Liver (tissue), 6 donors: ENCODE measurements at regions not wholly inside any gene's neighbourhood (a gene's known extent, or its start where the extent isn't known, plus 50 kb on each side); places are given as distances from the start of the nearest gene placed in this dataset.
"Not testable (repeated sequence)": the region's sequence is repeated elsewhere in the genome, so short reads cannot be mapped to it uniquely, and the experiment has no call there.

Experiments
- DNase-seq: peaks from one replicate; pipeline ENCODE4 v3.0.0-alpha.2; 2017; ENCODE audit warnings: low spot score
- H3K27ac ChIP-seq, 2 donors: one replicate each; pipeline ENCODE4 v1.7.0; 2013; ENCODE audit warnings: inconsistent platforms in 2 of 2, low read length in 2 of 2, control low read depth in 1 of 2, low read depth in 1 of 2, mild to moderate bottlenecking in 1 of 2
- H3K27me3 ChIP-seq, 4 donors: one replicate each; pipeline versions ENCODE4 v1.6.1 to v1.7.0; 2013; ENCODE audit warnings: low read length in 3 of 4, inconsistent platforms in 1 of 4, mild to moderate bottlenecking in 1 of 4, moderate library complexity in 1 of 4; ENCODE audit not compliant: control insufficient read depth in 4 of 4, insufficient read depth in 4 of 4
- H3K36me3 ChIP-seq, 4 donors: one replicate each; pipeline versions ENCODE4 v1.6.1 to v1.7.0; 2013; ENCODE audit warnings: low read length in 3 of 4, mild to moderate bottlenecking in 3 of 4, low read depth in 1 of 4, moderate library complexity in 1 of 4; ENCODE audit not compliant: control insufficient read depth in 4 of 4, insufficient read depth in 3 of 4
- H3K4me1 ChIP-seq, 4 donors: one replicate each; pipeline versions ENCODE4 v1.6.1 to v1.7.0; 2013; ENCODE audit warnings: low read length in 3 of 4, mild to moderate bottlenecking in 3 of 4, moderate library complexity in 1 of 4; ENCODE audit not compliant: control insufficient read depth in 4 of 4, insufficient read depth in 4 of 4
- H3K4me3 ChIP-seq, 3 donors: one replicate each; pipeline versions ENCODE4 v1.6.1 to v1.7.0; 2013; ENCODE audit warnings: low read length in 3 of 3, control low read depth in 1 of 3, low read depth in 1 of 3, mild to moderate bottlenecking in 1 of 3
- H3K9ac ChIP-seq, 2 donors: one replicate each; pipeline ENCODE4 v1.7.0; 2013; ENCODE audit warnings: low read length in 2 of 2, mild to moderate bottlenecking in 2 of 2, moderate library complexity in 2 of 2, control low read depth in 1 of 2, low read depth in 1 of 2
- H3K9me3 ChIP-seq, 4 donors: one replicate each; pipeline versions ENCODE4 v1.6.1 to v1.7.0; 2013; ENCODE audit warnings: low read length in 3 of 4; ENCODE audit not compliant: control insufficient read depth in 4 of 4
- WGBS: extraction: QIAGEN DNeasy Blood & Tissue Kit; methylation state at CpG from one replicate; pipeline ENCODE4 v1.1.7; 2013; 5-methylcytosine and 5-hydroxymethylcytosine counted together
- donor health status: healthy.
- donor health status: healthy.
- donor health status: healthy.

DNA sequence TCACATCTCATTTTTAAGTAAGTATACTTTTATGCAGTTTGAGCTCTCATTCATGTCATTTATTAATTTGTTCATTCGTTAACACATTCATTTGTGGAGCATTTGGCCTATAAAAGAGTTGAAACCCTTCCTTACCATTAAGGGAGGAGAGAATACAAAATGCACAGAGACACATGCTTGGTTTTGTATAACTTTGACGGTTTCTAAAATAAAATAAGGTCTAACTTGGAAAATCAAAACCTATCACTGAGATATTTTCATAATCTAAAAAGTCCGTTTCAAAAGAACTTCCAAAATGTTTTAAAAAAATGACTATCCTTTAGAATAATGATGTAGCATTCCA is 5277.0 kb upstream of the TPTE start:
- not testable (repeated sequence) for H3K36me3 ChIP-seq, H3K9ac ChIP-seq, H3K27ac ChIP-seq, DNase-seq, H3K9me3 ChIP-seq, H3K4me1 ChIP-seq, H3K27me3 ChIP-seq, H3K4me3 ChIP-seq
- WGBS, result 46% methylated on average over 3 of the region's 3 CpGs

- not testable (repeated sequence) for DNase-seq, H3K9ac ChIP-seq, H3K27ac ChIP-seq, H3K27me3 ChIP-seq, H3K36me3 ChIP-seq, H3K4me3 ChIP-seq, H3K4me1 ChIP-seq, H3K9me3 ChIP-seq
- WGBS, result 52% methylated on average over 6 of the region's 7 CpGs
These were observed 5276.4 kb upstream of the TPTE start for GRCh38 chr21:5244954-5245353.

GRCh38 chr21:5246416-5246815 is 5275.0 kb upstream of the TPTE start:
- H3K27ac ChIP-seq, H3K9me3 ChIP-seq, H3K4me1 ChIP-seq, DNase-seq, H3K9ac ChIP-seq, H3K36me3 ChIP-seq, H3K4me3 ChIP-seq, H3K27me3 ChIP-seq: not testable (repeated sequence)
- WGBS, result 54% methylated on average over 6 of the region's 6 CpGs

- not testable (repeated sequence) for H3K4me3 ChIP-seq, H3K4me1 ChIP-seq, H3K27me3 ChIP-seq, DNase-seq, H3K9ac ChIP-seq, H3K9me3 ChIP-seq, H3K27ac ChIP-seq, H3K36me3 ChIP-seq
- 85% methylated on average over 5 of the region's 5 CpGs for WGBS
These were observed 5274.0 kb upstream of the TPTE start for GRCh38 chr21:5247399-5247798.

- H3K9ac ChIP-seq, H3K4me3 ChIP-seq: not testable (repeated sequence)
These were observed 5271.3 kb upstream of the TPTE start for GRCh38 chr21:5250128-5250527.

DNA sequence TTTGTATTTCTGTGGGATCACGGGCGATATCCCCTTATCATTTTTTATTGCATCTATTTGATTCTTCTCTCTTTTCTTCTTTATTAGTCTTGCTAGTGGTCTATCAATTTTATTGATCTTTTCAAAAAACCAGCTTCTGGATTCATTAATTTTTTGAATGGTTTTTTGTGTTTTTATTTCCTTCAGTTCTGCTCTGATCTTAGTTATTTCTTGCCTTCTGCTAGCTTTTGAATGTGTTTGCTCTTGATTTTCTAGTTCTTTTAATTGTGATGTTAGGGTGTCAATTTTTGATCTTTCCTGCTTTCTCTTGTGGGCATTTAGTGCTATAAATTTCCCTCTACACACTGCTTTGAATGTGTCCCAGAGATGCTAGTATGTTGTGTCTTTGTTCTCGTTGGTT is 5270.2 kb upstream of the TPTE start:
- H3K27me3 ChIP-seq, H3K9me3 ChIP-seq, H3K36me3 ChIP-seq, H3K27ac ChIP-seq, DNase-seq, H3K4me3 ChIP-seq, H3K4me1 ChIP-seq, H3K9ac ChIP-seq: not testable (repeated sequence)
- 62% methylated on average over 3 of the region's 3 CpGs for WGBS

More at GRCh38 chr21:5250128-5250527, 5271.3 kb upstream of the TPTE start:
- not testable (repeated sequence) for H3K27ac ChIP-seq, H3K36me3 ChIP-seq, H3K4me1 ChIP-seq, H3K27me3 ChIP-seq, H3K9me3 ChIP-seq, DNase-seq
- 65% methylated on average over 1 of the region's 1 CpG for WGBS

- not testable (repeated sequence) for DNase-seq, H3K9ac ChIP-seq, H3K9me3 ChIP-seq, H3K4me3 ChIP-seq, H3K27me3 ChIP-seq, H3K36me3 ChIP-seq, H3K27ac ChIP-seq, H3K4me1 ChIP-seq
- WGBS, result 41% methylated on average over 1 of the region's 1 CpG
These were observed 5269.5 kb upstream of the TPTE start for GRCh38 chr21:5251866-5252265.
